Fibroblast of pulmonary artery (primary cell): ENCODE measurements at regions not wholly inside any gene's neighbourhood (a gene's known extent, or its start where the extent isn't known, plus 50 kb on each side); places are given as distances from the start of the nearest gene placed in this dataset.

ENCODE experiments used
- DNase-seq: peaks from one replicate; pipeline ENCODE4 v3.0.0-alpha.2; 2010; ENCODE audit warnings: low read depth
- H3K4me3 ChIP-seq: replicated peaks from 2 replicates; pipeline ENCODE4 v1.5.1; 2011; ENCODE audit warnings: low read depth, mild to moderate bottlenecking, control low read depth, low read length, moderate library complexity
- TF ChIP-seq, protein P1 (sequence below): IDR thresholded peaks from 2 replicates; pipeline ENCODE4 v1.5.1; 2011; ENCODE audit warnings: mild to moderate bottlenecking, control low read depth, low read length, inconsistent platforms; ENCODE audit errors: missing control alignments

DNA sequence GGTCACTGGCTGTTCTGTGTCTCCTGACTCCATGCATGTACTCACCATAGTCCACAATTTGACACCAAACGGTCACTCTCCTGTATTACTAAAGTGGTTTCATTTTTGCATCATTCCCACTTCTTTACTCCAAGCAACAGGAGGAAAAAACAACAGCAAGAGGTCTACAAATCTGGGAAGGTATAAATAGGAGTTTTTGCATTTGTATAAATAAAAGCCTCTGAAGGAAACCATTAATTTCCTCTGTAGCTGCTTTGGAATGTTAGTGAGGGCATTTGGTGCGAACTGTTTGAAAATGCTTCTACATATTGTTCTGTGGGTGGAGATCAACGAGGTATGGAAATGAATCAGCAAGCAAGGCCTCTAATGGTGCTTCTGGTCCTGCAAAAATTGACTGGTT lies 148.5 kb upstream of the DLX2 start:
- DNase-seq, result peak; percentile 32
- no peak overlapping the region for H3K4me3 ChIP-seq
- TF ChIP-seq, protein P1, sequence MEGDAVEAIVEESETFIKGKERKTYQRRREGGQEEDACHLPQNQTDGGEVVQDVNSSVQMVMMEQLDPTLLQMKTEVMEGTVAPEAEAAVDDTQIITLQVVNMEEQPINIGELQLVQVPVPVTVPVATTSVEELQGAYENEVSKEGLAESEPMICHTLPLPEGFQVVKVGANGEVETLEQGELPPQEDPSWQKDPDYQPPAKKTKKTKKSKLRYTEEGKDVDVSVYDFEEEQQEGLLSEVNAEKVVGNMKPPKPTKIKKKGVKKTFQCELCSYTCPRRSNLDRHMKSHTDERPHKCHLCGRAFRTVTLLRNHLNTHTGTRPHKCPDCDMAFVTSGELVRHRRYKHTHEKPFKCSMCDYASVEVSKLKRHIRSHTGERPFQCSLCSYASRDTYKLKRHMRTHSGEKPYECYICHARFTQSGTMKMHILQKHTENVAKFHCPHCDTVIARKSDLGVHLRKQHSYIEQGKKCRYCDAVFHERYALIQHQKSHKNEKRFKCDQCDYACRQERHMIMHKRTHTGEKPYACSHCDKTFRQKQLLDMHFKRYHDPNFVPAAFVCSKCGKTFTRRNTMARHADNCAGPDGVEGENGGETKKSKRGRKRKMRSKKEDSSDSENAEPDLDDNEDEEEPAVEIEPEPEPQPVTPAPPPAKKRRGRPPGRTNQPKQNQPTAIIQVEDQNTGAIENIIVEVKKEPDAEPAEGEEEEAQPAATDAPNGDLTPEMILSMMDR, result no peak

- DNase-seq, result no peak
- TF ChIP-seq, protein P1, result no peak
- H3K4me3 ChIP-seq, result no peak overlapping the region
Observed at GRCh38 chr2:172252154-172252553, 149.5 kb upstream of the DLX2 start.

- H3K4me3 ChIP-seq, result no peak overlapping the region
- peak; percentile 99 for DNase-seq
- TF ChIP-seq, protein P1, result no peak
Observed at GRCh38 chr2:172253190-172254052, 150.7 kb upstream of the DLX2 start.

- no peak for DNase-seq
- H3K4me3 ChIP-seq, result no peak overlapping the region
- TF ChIP-seq, protein P1, result no peak
Observed at GRCh38 chr2:172256886-172257285, 154.2 kb upstream of the DLX2 start.

- H3K4me3 ChIP-seq, result no peak overlapping the region
- TF ChIP-seq, protein P1, result no peak
- no peak for DNase-seq
Observed at GRCh38 chr2:172259827-172260226, 157.1 kb upstream of the DLX2 start.

DNA sequence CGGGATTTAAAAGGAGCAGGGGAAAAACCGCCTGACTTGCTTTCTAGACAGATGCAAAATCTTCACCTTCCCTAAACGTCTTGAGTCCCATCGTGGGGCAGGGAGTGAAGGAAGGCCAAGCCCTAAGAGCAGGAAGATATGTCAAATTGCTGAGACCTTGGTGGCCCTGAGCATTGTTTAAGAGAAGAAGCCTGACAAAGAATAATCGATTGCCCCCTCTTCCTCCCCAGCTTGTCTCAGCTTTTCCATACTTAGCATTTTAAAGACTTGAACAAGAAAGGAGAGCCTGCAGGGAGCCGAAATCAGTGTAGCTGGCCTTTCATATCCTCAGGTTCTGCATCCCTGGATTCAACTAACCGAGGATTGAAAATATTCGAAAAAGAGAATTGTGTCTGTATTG lies 157.6 kb upstream of the DLX2 start:
- H3K4me3 ChIP-seq, result no peak overlapping the region
- TF ChIP-seq, protein P1, result no peak
- DNase-seq, result no peak

DNA sequence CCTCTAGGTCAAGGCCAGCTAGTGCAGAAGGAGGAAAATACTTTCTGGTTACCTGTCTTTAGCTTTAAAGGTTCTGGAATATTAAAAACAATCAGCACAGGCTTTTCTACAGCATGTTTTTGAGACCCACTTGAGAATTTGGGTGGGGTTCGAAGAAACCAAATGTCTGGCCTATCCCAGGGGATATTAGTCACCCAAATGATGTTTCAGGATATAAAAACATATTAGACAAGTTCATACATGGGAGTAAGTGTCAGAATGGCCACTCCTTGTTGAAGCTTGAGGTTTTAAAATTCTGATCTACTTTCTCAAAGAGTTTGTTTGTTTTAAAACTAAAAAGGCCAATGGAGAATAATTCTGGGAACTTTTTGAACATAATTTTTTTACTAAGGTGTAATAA lies 158.6 kb upstream of the DLX2 start:
- no peak for DNase-seq
- TF ChIP-seq, protein P1, result no peak
- H3K4me3 ChIP-seq, result no peak overlapping the region
